Fibroblast of skin of back (primary cell): ENCODE measurements at regions not wholly inside any gene's neighbourhood (a gene's known extent, or its start where the extent isn't known, plus 50 kb on each side); places are given as distances from the start of the nearest gene placed in this dataset.
"Not testable (repeated sequence)": the region's sequence is repeated elsewhere in the genome, so short reads cannot be mapped to it uniquely, and the experiment has no call there.

Source experiments
- DNase-seq: peaks from one replicate; pipeline ENCODE4 v3.0.0-alpha.2; 2013

GRCh38 chr18:15066434-15066833, 318.5 kb downstream of the ANKRD30B start:
- DNase-seq = not testable (repeated sequence)

GRCh38 chr18:15071311-15071710, 323.3 kb downstream of the ANKRD30B start:
- not testable (repeated sequence) for DNase-seq
